ENCODE measurements at regions not wholly inside any gene's neighbourhood (a gene's known extent, or its start where the extent isn't known, plus 50 kb on each side); places are given as distances from the start of the nearest gene placed in this dataset.

DNA sequence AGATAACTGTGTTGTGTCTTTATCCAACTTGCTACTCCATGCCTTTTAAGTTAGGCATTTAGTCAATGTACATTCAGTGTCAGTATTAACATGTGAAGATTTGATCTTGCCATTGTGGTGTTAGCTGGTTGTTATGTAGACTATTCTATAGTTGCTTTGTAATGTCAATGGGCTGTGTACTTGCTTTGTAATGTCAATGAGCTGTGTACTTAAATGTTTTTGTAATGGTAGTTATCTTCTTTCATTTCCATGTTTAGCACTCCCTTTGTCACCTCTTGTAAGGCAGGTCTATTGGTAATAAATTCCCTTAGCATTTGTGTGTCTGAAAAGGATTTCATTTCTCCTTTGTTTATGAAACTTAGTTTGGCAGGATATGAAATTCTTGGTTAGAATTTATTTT, 53.4 kb downstream of the MC4R start:
- DNase-seq (ENCODE audit: low read depth) = no peak
- TF ChIP-seq, protein P1, sequence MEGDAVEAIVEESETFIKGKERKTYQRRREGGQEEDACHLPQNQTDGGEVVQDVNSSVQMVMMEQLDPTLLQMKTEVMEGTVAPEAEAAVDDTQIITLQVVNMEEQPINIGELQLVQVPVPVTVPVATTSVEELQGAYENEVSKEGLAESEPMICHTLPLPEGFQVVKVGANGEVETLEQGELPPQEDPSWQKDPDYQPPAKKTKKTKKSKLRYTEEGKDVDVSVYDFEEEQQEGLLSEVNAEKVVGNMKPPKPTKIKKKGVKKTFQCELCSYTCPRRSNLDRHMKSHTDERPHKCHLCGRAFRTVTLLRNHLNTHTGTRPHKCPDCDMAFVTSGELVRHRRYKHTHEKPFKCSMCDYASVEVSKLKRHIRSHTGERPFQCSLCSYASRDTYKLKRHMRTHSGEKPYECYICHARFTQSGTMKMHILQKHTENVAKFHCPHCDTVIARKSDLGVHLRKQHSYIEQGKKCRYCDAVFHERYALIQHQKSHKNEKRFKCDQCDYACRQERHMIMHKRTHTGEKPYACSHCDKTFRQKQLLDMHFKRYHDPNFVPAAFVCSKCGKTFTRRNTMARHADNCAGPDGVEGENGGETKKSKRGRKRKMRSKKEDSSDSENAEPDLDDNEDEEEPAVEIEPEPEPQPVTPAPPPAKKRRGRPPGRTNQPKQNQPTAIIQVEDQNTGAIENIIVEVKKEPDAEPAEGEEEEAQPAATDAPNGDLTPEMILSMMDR (IDR thresholded peaks at IDR 0.05; ENCODE audit: insufficient read depth, low read length) = no peak
- H3K4me3 ChIP-seq (ENCODE audit: low read depth, low read length) = no peak overlapping the region

DNA sequence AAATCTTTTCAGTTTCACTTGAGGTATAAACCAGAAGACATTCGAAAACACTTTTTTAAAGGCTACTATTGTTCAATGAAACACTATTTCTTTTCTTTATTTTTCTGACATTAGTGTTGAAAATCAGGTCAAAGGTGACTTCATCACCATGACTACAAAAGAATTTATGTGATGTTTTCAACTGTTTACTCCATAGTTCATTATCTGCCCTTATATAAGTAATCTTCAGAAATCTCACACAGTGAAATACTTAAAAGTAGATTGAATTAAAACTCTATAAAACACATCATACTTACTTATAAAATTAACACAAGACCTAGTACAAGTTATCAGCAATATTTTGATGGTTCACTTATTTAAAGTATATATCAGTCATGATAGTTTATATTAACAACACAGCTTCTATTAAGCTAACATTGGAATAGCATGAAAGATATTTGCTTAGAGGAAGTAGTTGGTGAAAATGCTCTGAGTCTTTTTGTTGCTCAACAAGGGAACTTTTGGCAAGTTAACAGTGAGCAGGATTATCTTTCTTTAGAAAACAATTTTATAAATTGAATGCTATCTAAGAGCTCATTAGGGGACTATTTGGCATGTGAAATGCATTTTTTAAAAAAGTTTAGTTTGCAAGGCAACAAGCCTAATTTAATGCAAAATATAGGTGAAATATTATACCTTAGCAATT, 60.8 kb downstream of the MC4R start:
- no peak for DNase-seq (ENCODE audit: low read depth)
- H3K4me3 ChIP-seq (ENCODE audit: low read depth, low read length) = no peak overlapping the region
- TF ChIP-seq, protein P1 (IDR thresholded peaks at IDR 0.05; ENCODE audit: insufficient read depth, low read length) = no peak

DNA sequence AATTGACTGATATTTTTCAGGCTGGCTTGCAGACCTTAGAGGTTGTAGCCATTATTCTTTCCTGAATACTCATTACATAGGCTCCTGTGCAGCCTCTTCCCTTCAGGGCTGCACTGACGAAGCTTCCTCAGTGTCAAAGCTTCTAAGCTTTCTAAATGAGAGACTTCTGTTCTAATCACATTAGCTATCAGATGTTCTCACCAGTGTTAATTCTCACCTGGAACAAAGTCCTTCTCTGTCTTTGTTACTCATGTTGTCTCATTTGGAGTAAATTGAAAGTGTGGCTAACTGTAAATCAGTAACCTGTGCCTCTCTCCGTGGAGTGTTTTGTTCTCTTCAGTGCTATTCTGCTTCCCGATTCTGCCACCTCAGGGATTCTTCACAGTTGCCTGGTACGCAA, 76.9 kb downstream of the MC4R start:
- no peak overlapping the region for H3K4me3 ChIP-seq (ENCODE audit: low read depth, low read length)
- no peak for DNase-seq (ENCODE audit: low read depth)
- TF ChIP-seq, protein P1 (IDR thresholded peaks at IDR 0.05; ENCODE audit: insufficient read depth, low read length) = no peak

DNA sequence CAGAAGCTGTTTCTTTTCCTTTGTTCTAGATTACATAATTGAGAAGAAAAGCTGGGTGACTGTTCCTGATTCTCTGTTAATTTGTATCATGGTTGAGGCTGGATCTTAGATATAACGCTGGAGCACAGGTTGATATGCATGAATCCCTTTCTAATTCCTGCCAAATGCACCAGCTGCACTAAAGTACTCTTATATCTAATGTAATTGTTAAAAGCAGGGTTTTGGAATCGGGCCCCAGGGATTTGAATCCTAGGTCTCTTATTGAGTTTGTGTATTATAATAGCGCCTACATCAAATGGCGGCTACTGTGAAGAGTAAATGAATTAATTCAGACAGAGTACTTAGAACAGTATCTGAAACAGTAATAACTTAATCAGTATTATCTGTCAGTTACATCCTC, 80.4 kb downstream of the MC4R start:
- no peak for DNase-seq (ENCODE audit: low read depth)
- TF ChIP-seq, protein P1 (IDR thresholded peaks at IDR 0.05; ENCODE audit: insufficient read depth, low read length) = no peak
- H3K4me3 ChIP-seq (ENCODE audit: low read depth, low read length) = no peak overlapping the region

DNA sequence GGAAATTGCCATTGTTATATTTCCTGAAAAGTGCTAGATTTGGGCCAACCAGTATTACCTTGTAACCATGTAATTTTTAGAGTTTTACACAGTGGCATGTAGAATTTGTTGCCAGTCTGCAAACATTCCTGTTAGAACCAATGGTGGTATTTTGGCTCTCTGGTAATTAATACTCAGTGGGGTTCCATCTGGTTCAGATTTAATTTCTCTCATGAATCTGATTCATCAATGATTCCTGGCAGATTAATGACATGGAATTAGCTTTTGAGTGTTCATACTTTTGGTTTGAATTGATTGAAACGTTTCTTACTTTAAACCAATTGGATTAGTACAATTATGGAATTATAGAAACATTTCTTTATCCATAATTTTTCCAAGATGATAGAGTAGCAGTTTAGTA, 93.2 kb downstream of the MC4R start:
- TF ChIP-seq, protein P1 (IDR thresholded peaks at IDR 0.05; ENCODE audit: insufficient read depth, low read length) = no peak
- H3K4me3 ChIP-seq (ENCODE audit: low read depth, low read length) = no peak overlapping the region
- no peak for DNase-seq (ENCODE audit: low read depth)

DNA sequence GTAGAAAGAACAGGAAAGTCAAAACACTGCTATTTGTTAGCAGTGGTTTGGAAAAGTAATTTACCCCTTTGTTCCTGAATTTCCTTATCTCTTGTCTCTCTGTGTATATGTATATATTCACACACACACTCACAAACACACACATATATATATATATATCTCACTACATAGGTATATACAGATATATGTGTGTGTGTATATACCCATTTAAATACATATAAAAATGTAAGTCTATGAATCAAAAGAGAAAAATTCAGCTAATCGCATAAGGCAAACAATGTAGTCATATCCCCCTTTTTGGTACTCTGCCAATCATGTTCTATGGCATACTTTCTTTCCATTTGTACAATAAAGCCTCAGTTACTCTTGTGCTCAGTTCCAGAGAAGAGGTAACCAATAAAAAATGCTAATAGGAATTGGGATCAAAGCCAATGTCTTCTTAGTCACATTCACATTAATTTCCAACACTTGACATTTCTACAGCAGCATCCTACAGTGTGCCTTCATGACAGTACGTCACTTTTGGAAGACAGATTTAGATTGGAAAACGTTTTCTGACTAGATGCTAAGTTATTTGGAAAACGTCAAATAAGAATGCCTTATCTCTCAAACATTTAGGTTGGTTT, 94.6 kb downstream of the MC4R start:
- no peak overlapping the region for H3K4me3 ChIP-seq (ENCODE audit: low read depth, low read length)
- peak; percentile 44 for DNase-seq (ENCODE audit: low read depth)
- TF ChIP-seq, protein P1 (IDR thresholded peaks at IDR 0.05; ENCODE audit: insufficient read depth, low read length) = no peak
